ENCODE measurements at regions not wholly inside any gene's neighbourhood (a gene's known extent, or its start where the extent isn't known, plus 50 kb on each side); places are given as distances from the start of the nearest gene placed in this dataset.

DNA sequence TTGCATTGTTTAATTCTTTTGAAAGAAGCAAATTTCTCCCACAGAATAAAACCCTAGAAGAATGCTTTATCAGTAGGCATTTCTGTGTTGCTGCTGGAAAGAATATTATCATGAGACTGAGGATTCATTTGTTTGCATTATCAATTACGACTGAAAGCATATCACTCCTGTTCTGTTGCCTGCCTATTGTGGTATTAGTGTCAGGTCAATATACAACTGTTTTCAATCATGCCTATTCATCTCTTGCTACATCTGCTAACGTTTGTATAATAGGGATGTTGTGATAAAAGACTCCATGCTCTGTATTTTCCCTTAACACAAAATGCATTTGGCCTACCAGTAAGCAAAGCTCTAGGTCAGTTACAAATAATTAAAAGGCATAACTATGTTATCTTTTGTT, 221.5 kb downstream of the PTPRC start:
- TF ChIP-seq, protein P1, sequence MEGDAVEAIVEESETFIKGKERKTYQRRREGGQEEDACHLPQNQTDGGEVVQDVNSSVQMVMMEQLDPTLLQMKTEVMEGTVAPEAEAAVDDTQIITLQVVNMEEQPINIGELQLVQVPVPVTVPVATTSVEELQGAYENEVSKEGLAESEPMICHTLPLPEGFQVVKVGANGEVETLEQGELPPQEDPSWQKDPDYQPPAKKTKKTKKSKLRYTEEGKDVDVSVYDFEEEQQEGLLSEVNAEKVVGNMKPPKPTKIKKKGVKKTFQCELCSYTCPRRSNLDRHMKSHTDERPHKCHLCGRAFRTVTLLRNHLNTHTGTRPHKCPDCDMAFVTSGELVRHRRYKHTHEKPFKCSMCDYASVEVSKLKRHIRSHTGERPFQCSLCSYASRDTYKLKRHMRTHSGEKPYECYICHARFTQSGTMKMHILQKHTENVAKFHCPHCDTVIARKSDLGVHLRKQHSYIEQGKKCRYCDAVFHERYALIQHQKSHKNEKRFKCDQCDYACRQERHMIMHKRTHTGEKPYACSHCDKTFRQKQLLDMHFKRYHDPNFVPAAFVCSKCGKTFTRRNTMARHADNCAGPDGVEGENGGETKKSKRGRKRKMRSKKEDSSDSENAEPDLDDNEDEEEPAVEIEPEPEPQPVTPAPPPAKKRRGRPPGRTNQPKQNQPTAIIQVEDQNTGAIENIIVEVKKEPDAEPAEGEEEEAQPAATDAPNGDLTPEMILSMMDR (IDR thresholded peaks at IDR 0.05) = no peak
- TF ChIP-seq POLR2A (IDR thresholded peaks at IDR 0.05) = no peak
